GM23338 (cell line): ENCODE measurements at regions not wholly inside any gene's neighbourhood (a gene's known extent, or its start where the extent isn't known, plus 50 kb on each side); places are given as distances from the start of the nearest gene placed in this dataset.

Experiments
- ATAC-seq: fragments of 200-7000 bp; cut with Tn5 transposase; 3 replicates; pipeline ENCODE4 v1.9.1; 2020
- DNase-seq: peaks from one replicate; pipeline ENCODE4 v3.0.0-alpha.2; 2015; ENCODE audit warnings: low spot score
- H2AFZ ChIP-seq: fragments of 200-600 bp; sonication (generic); 2 replicates; pipeline ENCODE4 v1.8.0; 2016; ENCODE audit warnings: antibody characterized with exemption, mild to moderate bottlenecking, moderate library complexity
- H3F3A ChIP-seq: fragments of 200-600 bp; sonication (generic); replicated peaks from 2 replicates; pipeline ENCODE4 v1.8.0; 2017; ENCODE audit warnings: antibody characterized with exemption, mixed run types, low read depth
- H3K27ac ChIP-seq: fragments of 200-600 bp; sonication (generic); 2 replicates; pipeline ENCODE4 v1.6.1; 2016; ENCODE audit warnings: low read depth
- H3K27me3 ChIP-seq: fragments of 200-600 bp; sonication (generic); 2 replicates; pipeline ENCODE4 v1.8.0; 2016; ENCODE audit warnings: mild to moderate bottlenecking, mixed run types, moderate library complexity; ENCODE audit not compliant: insufficient read depth
- H3K36me3 ChIP-seq: fragments of 200-600 bp; sonication (generic); 2 replicates; pipeline ENCODE4 v1.8.0; 2016; ENCODE audit warnings: mild to moderate bottlenecking; ENCODE audit not compliant: insufficient read depth
- H3K4me1 ChIP-seq: fragments of 200-600 bp; sonication (generic); 2 replicates; pipeline ENCODE4 v1.8.0; 2016; ENCODE audit warnings: mild to moderate bottlenecking, moderate library complexity; ENCODE audit not compliant: insufficient read depth
- H3K4me2 ChIP-seq: fragments of 200-600 bp; sonication (generic); 2 replicates; pipeline ENCODE4 v1.7.1; 2017; ENCODE audit warnings: mixed run types
- H3K4me3 ChIP-seq: fragments of 200-600 bp; sonication (generic); 2 replicates; pipeline ENCODE4 v1.6.1; 2016; ENCODE audit warnings: mixed run types
- H3K79me2 ChIP-seq: fragments of 200-600 bp; sonication (generic); replicated peaks from 2 replicates; pipeline ENCODE4 v1.8.0; 2017; ENCODE audit warnings: mild to moderate bottlenecking; ENCODE audit not compliant: insufficient read depth
- H3K9me2 ChIP-seq: fragments of 200-600 bp; sonication (generic); 2 replicates; pipeline ENCODE4 v1.8.0; 2017; ENCODE audit not compliant: insufficient read depth
- H4K20me1 ChIP-seq: fragments of 200-600 bp; sonication (generic); replicated peaks from 2 replicates; pipeline ENCODE4 v1.8.0; 2017; ENCODE audit warnings: mild to moderate bottlenecking; ENCODE audit not compliant: insufficient read depth
- H3K27ac Mint-ChIP-seq: 2 replicates; pipeline ENCODE4 v1.8.0; 2020; ENCODE audit warnings: inconsistent platforms, mild to moderate bottlenecking, moderate library complexity, mixed read lengths
- H3K27me3 Mint-ChIP-seq: 3 replicates; pipeline ENCODE4 v1.8.0; 2022; ENCODE audit warnings: low read depth, mild to moderate bottlenecking, moderate library complexity, mixed read lengths, inconsistent platforms; ENCODE audit not compliant: insufficient read depth, poor library complexity
- H3K36me3 Mint-ChIP-seq: 3 replicates; pipeline ENCODE4 v1.8.0; 2021; ENCODE audit warnings: low read depth, mild to moderate bottlenecking, inconsistent platforms, moderate library complexity, mixed read lengths
- H3K4me1 Mint-ChIP-seq: 3 replicates; pipeline ENCODE4 v1.8.0; 2020; ENCODE audit warnings: mild to moderate bottlenecking, inconsistent platforms, mixed read lengths
- H3K4me3 Mint-ChIP-seq: 3 replicates; pipeline ENCODE4 v1.8.0; 2021; ENCODE audit warnings: moderate library complexity, mild to moderate bottlenecking, inconsistent platforms, mixed read lengths
- H3K9me3 Mint-ChIP-seq: 3 replicates; pipeline ENCODE4 v1.8.0; 2020; ENCODE audit warnings: moderate library complexity, mild to moderate bottlenecking, inconsistent platforms, mixed read lengths
- CREB1 ChIP-seq: fragments of 250-450 bp; sonication (Bioruptor Pico); IDR thresholded peaks from 2 replicates; pipeline ENCODE4 v1.5.0; 2020; ENCODE audit warnings: low read depth, mild to moderate bottlenecking, moderate library complexity
- ETS1 ChIP-seq: IDR thresholded peaks from 2 replicates; pipeline ENCODE4 v1.6.1; 2016; ENCODE audit warnings: antibody characterized with exemption
- EZH2 ChIP-seq: fragments of 200-600 bp; sonication (generic); IDR thresholded peaks from one replicate; pipeline ENCODE4 v1.8.0; 2017; ENCODE audit warnings: antibody characterized with exemption, mild to moderate bottlenecking, low read depth; ENCODE audit not compliant: unreplicated experiment
- EZH2phosphoT487 ChIP-seq: fragments of 200-600 bp; sonication (generic); IDR thresholded peaks from one replicate; pipeline ENCODE4 v1.8.1; 2018; ENCODE audit warnings: antibody characterized with exemption; ENCODE audit not compliant: unreplicated experiment
- JUNB ChIP-seq: IDR thresholded peaks from one replicate; pipeline ENCODE4 v1.6.1; 2016; ENCODE audit warnings: antibody characterized with exemption; ENCODE audit not compliant: unreplicated experiment
- NANOG ChIP-seq: IDR thresholded peaks from 2 replicates; pipeline ENCODE4 v1.6.1; 2016; ENCODE audit warnings: antibody characterized with exemption, borderline replicate concordance
- POLR2AphosphoS5 ChIP-seq: IDR thresholded peaks from 2 replicates; pipeline ENCODE4 v1.6.1; 2016; ENCODE audit warnings: antibody characterized with exemption, low read depth
- STAT1 ChIP-seq: IDR thresholded peaks from one replicate; pipeline ENCODE4 v1.6.1; 2016; ENCODE audit warnings: antibody characterized with exemption; ENCODE audit not compliant: unreplicated experiment
- ZNF114 ChIP-seq: fragments of 250-450 bp; sonication (Bioruptor Pico); IDR thresholded peaks from 2 replicates; pipeline ENCODE4 v1.5.0; 2020; ENCODE audit warnings: mild to moderate bottlenecking, moderate library complexity
- ZNF331 ChIP-seq: fragments of 250-450 bp; sonication (Bioruptor Pico); IDR thresholded peaks from 2 replicates; pipeline ENCODE4 v1.5.0; 2020; ENCODE audit warnings: low read depth, mild to moderate bottlenecking, moderate library complexity
- ZNF462 ChIP-seq: fragments of 250-450 bp; sonication (Bioruptor Pico); IDR thresholded peaks from 2 replicates; pipeline ENCODE4 v1.5.0; 2020; ENCODE audit warnings: mild to moderate bottlenecking, moderate library complexity
- TF ChIP-seq, protein P1 (sequence below): IDR thresholded peaks from one replicate; pipeline ENCODE4 v1.6.1; 2018; ENCODE audit warnings: antibody characterized with exemption; ENCODE audit not compliant: unreplicated experiment

DNA sequence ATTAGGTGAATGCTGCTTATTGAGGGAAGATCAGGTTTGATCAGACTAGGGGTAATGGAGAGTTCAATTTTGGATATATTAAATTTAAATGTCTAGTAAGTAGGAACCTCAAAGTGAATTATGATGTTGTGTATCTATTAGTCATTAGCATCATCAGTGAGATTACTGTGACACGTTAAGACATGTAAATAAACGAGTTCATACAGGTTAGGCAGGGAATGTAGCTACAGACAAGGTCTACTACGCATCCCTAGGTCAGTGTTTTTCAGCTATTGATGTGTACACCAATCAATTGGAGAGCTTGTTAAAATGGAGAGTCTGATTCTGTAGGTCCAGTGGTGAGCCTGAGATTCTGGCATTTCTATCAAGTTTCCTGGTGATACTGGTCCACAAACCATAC is 120.1 kb upstream of the LRRC4C start:
- ATAC-seq, result no peak
- Histone ChIP-seq H3K27me3 (no peaks in the 10 kb centered on the region), H3K4me3 (no peak overlapping the region), H3K79me2 (no peaks in the 10 kb centered on the region), H3K36me3 (no peaks in the 10 kb centered on the region), H3K4me1 (no peaks in the 10 kb centered on the region), H3K4me2 (no peak overlapping the region), H3K9me2 (peaks cover 5% of the 10 kb centered on the region; the same call in 1 of the 2 replicates), H2AFZ (no peak overlapping the region), H3F3A (no peaks in the 10 kb centered on the region), H4K20me1 (no peaks in the 10 kb centered on the region), H3K27ac (no peak overlapping the region)
- TF ChIP-seq ETS1 (no peak), POLR2AphosphoS5 (no peak), ZNF114 (CRISPR knock-in tag) (no peak), NANOG (no peak), JUNB (no peak), ZNF331 (CRISPR knock-in tag) (no peak), STAT1 (no peak), CREB1 (CRISPR knock-in tag) (no peak), EZH2phosphoT487 (no peak), ZNF462 (CRISPR knock-in tag) (no peak), EZH2 (no peak)
- TF ChIP-seq, protein P1, sequence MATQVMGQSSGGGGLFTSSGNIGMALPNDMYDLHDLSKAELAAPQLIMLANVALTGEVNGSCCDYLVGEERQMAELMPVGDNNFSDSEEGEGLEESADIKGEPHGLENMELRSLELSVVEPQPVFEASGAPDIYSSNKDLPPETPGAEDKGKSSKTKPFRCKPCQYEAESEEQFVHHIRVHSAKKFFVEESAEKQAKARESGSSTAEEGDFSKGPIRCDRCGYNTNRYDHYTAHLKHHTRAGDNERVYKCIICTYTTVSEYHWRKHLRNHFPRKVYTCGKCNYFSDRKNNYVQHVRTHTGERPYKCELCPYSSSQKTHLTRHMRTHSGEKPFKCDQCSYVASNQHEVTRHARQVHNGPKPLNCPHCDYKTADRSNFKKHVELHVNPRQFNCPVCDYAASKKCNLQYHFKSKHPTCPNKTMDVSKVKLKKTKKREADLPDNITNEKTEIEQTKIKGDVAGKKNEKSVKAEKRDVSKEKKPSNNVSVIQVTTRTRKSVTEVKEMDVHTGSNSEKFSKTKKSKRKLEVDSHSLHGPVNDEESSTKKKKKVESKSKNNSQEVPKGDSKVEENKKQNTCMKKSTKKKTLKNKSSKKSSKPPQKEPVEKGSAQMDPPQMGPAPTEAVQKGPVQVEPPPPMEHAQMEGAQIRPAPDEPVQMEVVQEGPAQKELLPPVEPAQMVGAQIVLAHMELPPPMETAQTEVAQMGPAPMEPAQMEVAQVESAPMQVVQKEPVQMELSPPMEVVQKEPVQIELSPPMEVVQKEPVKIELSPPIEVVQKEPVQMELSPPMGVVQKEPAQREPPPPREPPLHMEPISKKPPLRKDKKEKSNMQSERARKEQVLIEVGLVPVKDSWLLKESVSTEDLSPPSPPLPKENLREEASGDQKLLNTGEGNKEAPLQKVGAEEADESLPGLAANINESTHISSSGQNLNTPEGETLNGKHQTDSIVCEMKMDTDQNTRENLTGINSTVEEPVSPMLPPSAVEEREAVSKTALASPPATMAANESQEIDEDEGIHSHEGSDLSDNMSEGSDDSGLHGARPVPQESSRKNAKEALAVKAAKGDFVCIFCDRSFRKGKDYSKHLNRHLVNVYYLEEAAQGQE, result no peak
- Mint-ChIP-seq H3K4me3 (no peak overlapping the region), H3K27me3 (no peaks in the 10 kb centered on the region), H3K9me3 (no peaks in the 10 kb centered on the region), H3K27ac (no peak overlapping the region), H3K4me1 (peaks cover 7% of the 10 kb centered on the region), H3K36me3 (no peaks in the 10 kb centered on the region)
- no peak for DNase-seq
